ENCODE measurements at regions not wholly inside any gene's neighbourhood (a gene's known extent, or its start where the extent isn't known, plus 50 kb on each side); places are given as distances from the start of the nearest gene placed in this dataset.

DNA sequence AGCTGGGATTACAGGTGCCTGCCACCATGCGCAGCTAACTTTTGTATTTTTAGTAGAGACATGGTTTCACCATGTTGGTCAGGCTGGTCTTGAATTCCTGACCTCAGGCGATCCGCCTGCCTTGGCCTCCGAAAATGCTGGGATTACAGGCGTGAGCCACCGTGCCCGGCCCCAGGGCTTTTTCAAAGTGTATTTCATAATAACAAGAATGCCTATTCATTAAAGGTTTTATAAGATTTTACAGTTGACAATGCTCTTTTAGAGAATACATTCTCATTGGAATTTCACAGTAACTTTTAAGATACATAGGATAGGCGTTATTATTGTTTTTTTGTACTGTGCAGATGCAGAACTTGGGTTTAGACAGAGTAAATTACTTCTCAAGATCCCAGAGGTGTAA lies 52.6 kb upstream of the PTPRK start:
- TF ChIP-seq, protein P1, sequence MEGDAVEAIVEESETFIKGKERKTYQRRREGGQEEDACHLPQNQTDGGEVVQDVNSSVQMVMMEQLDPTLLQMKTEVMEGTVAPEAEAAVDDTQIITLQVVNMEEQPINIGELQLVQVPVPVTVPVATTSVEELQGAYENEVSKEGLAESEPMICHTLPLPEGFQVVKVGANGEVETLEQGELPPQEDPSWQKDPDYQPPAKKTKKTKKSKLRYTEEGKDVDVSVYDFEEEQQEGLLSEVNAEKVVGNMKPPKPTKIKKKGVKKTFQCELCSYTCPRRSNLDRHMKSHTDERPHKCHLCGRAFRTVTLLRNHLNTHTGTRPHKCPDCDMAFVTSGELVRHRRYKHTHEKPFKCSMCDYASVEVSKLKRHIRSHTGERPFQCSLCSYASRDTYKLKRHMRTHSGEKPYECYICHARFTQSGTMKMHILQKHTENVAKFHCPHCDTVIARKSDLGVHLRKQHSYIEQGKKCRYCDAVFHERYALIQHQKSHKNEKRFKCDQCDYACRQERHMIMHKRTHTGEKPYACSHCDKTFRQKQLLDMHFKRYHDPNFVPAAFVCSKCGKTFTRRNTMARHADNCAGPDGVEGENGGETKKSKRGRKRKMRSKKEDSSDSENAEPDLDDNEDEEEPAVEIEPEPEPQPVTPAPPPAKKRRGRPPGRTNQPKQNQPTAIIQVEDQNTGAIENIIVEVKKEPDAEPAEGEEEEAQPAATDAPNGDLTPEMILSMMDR (IDR thresholded peaks at IDR 0.05) = no peak
- no peak for TF ChIP-seq POLR2AphosphoS5 (IDR thresholded peaks at IDR 0.05)
- no peak for TF ChIP-seq POLR2A (IDR thresholded peaks at IDR 0.05; ENCODE audit: low read depth)
- TF ChIP-seq EP300 (IDR thresholded peaks at IDR 0.05) = no peak

All from esophagus muscularis mucosa (tissue), 4 donors.